Spleen (tissue), 11 donors: ENCODE measurements at regions not wholly inside any gene's neighbourhood (a gene's known extent, or its start where the extent isn't known, plus 50 kb on each side); places are given as distances from the start of the nearest gene placed in this dataset.
A peak's percentile ranks its signal among the peaks of the same experiment; 100 is the strongest.

Experiments
- DNase-seq: peaks from one replicate; pipeline ENCODE4 v3.0.0-alpha.2; 2020
- H3K27ac ChIP-seq, 8 donors: fragments of 200-600 bp; sonication (generic) in 7 of 8; 1 replicate in 4 of 8; 2 replicates in 4 of 8; pipeline versions ENCODE4 v1.5.0 to v1.8.0; 2016 to 2021; ENCODE audit warnings: inconsistent platforms in 4 of 8, mild to moderate bottlenecking in 4 of 8, moderate library complexity in 1 of 8
- H3K27me3 ChIP-seq, 7 donors: fragments of 200-600 bp; sonication (generic) in 6 of 7; replicated peaks in 1 of 7; 1 replicate in 4 of 7; 2 replicates in 3 of 7; pipeline versions ENCODE4 v1.5.0 to v1.8.0; 2016 to 2021; ENCODE audit warnings: inconsistent platforms in 3 of 7, mild to moderate bottlenecking in 1 of 7
- H3K36me3 ChIP-seq, 6 donors: fragments of 200-600 bp; sonication (generic) in 5 of 6; 1 replicate in 4 of 6; 2 replicates in 2 of 6; pipeline versions ENCODE4 v1.5.0 to v1.8.0; 2016 to 2021; ENCODE audit warnings: inconsistent platforms in 2 of 6
- H3K4me1 ChIP-seq, 6 donors: fragments of 200-600 bp; sonication (generic) in 5 of 6; 1 replicate in 3 of 6; 2 replicates in 3 of 6; pipeline versions ENCODE4 v1.5.0 to v1.8.0; 2016 to 2021; ENCODE audit warnings: inconsistent platforms in 3 of 6
- H3K4me3 ChIP-seq, 8 donors: fragments of 200-600 bp; sonication (generic) in 7 of 8; 1 replicate in 4 of 8; 2 replicates in 4 of 8; pipeline versions ENCODE4 v1.5.0 to v1.8.0; 2016 to 2021; ENCODE audit warnings: inconsistent platforms in 4 of 8, mild to moderate bottlenecking in 4 of 8, moderate library complexity in 2 of 8
- H3K9me3 ChIP-seq, 8 donors: fragments of 200-600 bp; sonication (generic) in 7 of 8; 1 replicate in 4 of 8; 2 replicates in 4 of 8; pipeline versions ENCODE4 v1.5.0 to v1.8.0; 2016 to 2021; ENCODE audit warnings: inconsistent platforms in 4 of 8
- CTCF ChIP-seq, 11 experiments: fragments of 200-600 bp in 7 of 11; fragments of 450-650 bp in 4 of 11; sonication (generic) in 4 of 11; IDR thresholded peaks in 8 of 11; conservative IDR thresholded peaks in 3 of 11; 1 replicate in 7 of 11; 2 replicates in 4 of 11; pipeline versions ENCODE4 v1.4.0 to v1.8.0; 2016 to 2021; ENCODE audit warnings: antibody characterized with exemption in 11 of 11, inconsistent platforms in 4 of 11, mild to moderate bottlenecking in 1 of 11
- POLR2A ChIP-seq, 3 donors: fragments of 450-650 bp; IDR thresholded peaks; one replicate each; pipeline ENCODE4 v1.5.1; 2017; ENCODE audit warnings: antibody characterized with exemption in 3 of 3, mild to moderate bottlenecking in 1 of 3
- POLR2AphosphoS5 ChIP-seq, 3 donors: sonication (generic); formaldehyde crosslinking; IDR thresholded peaks; one replicate each; pipeline ENCODE4 v1.5.1; 2017; ENCODE audit warnings: antibody characterized with exemption in 3 of 3
- WGBS, 5 donors: extraction: QIAGEN DNeasy Blood & Tissue Kit in 3 of 5; methylation state at CpG; one replicate each; pipeline versions ENCODE4 v1.1.5 to v1.1.7; 2013 to 2018; 5-methylcytosine and 5-hydroxymethylcytosine counted together
- intact Hi-C: fragments of 100-400 bp; cut with DNase I; formaldehyde crosslinking; loops from one replicate; pipeline ENCODE4 v1.15.0; 2023; ENCODE audit warnings: low total_unique reads
- donor health status: healthy with polysubstance abuse.
- donor health status: DM: no; HTN: no; CAD: no; lungs with moderate emphysema.
- donor health status: DM: no; HTN: no; CAD: no.
- donor health status: Bipolar disorder and iron deficiency.
- donor health status: healthy.
- donor health status: DM: no; HTN: no; CAD: no.
- donor health status: DM: yes; HTN: yes; CAD: no.

DNA sequence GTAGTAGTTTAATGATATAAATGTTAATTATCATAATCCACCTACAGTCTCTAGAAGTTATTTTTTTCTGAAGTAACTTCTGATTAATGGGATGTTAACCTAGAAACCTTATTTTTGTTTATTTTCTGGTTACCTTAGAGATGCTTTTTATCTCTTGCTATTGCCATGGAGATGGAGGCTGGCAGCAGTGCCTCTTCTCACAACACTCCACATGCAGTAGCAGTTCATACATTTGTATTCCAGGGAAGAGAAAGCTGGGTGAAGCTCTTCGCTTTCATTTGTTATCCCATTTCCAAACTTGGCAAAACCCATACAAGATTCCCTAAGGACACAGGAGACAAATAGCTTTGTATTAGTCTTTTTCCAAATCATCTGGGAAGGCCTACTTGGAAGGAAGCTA is 1794.1 kb upstream of the LRRTM1 start:
- TF ChIP-seq POLR2AphosphoS5 (IDR thresholded peaks at IDR 0.05) (no peak), POLR2A (IDR thresholded peaks at IDR 0.05) (no peak), CTCF (IDR thresholded peaks at IDR 0.05 in 8 of 11, conservative IDR thresholded peaks at IDR 0.05 in 3 of 11) (no peak)
- no peaks in the 10 kb centered on the region for H3K27me3 ChIP-seq
- H3K4me1 ChIP-seq: no peaks in the 10 kb centered on the region
- DNase-seq: no peak
- no peak overlapping the region for H3K27ac ChIP-seq
- intact Hi-C loops: no loop called here
- no peaks in the 10 kb centered on the region for H3K36me3 ChIP-seq
- WGBS, 5 donors: 86 to 97% (median 92%) methylated on average over 1 of the region's 1 CpG
- peaks cover 0 to 5% (median 0%) of the 10 kb centered on the region in 8 donors for H3K9me3 ChIP-seq
- H3K4me3 ChIP-seq: no peak overlapping the region

- TF ChIP-seq POLR2AphosphoS5 (IDR thresholded peaks at IDR 0.05) (no peak), POLR2A (IDR thresholded peaks at IDR 0.05) (no peak), CTCF (IDR thresholded peaks at IDR 0.05 in 8 of 11, conservative IDR thresholded peaks at IDR 0.05 in 3 of 11) (no peak)
- H3K9me3 ChIP-seq: peaks cover 0 to 34% (median 26%) of the 10 kb centered on the region in 8 donors
- no peaks in the 10 kb centered on the region for H3K27me3 ChIP-seq
- H3K27ac ChIP-seq: peak overlapping the region in 3 of 8 donors; percentile 12 to 43 (median 24)
- no peaks in the 10 kb centered on the region for H3K36me3 ChIP-seq
- WGBS, 5 donors: 44 to 71% (median 49%) methylated on average over 6 of the region's 6 CpGs
- intact Hi-C loops: no loop called here
- no peaks in the 10 kb centered on the region for H3K4me1 ChIP-seq
- peak overlapping the region in 2 of 8 donors; percentile 13 to 35 for H3K4me3 ChIP-seq
- DNase-seq: no peak
Observed at GRCh38 chr2:82089518-82089917, 1785.0 kb upstream of the LRRTM1 start.

DNA sequence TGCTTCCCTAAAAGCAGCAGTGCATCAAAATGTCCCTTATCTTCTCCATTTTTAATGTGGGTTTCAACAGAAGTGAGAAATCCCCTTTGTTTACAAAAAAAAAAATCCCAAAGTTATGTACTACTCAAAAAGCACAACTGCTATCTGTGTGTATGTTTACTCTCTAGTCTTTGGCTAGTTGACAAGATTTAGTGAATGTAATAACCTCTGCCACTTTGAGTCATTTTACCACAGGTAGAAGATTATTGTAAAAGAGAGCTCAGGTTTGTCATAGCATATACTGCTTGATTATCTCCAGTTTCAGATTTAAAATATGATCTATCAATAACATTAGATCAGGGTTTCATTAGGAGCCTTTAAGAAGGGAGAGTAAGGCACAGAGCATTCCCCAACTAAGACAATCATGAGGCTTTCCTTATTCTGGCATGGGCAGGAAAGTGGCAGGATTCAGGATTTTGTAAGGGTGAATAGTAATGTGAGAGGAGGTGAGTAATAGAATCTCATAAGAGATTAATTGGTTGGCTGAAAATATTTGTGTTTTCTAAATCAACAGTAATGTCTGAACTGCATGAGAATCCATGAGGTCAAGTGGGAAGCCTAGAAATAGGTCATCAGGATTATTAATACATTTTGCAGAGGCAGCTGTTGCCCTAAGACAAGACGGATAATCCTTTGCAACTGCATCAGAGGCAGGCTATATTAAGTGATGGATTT is 1780.3 kb upstream of the LRRTM1 start:
- DNase-seq: no peak
- TF ChIP-seq POLR2AphosphoS5 (IDR thresholded peaks at IDR 0.05): no peak
- TF ChIP-seq CTCF (IDR thresholded peaks at IDR 0.05 in 8 of 11, conservative IDR thresholded peaks at IDR 0.05 in 3 of 11): no peak
- no peak for TF ChIP-seq POLR2A (IDR thresholded peaks at IDR 0.05)
- 85 to 96% (median 91%) methylated on average over 1 of the region's 1 CpG for WGBS, 5 donors

DNA sequence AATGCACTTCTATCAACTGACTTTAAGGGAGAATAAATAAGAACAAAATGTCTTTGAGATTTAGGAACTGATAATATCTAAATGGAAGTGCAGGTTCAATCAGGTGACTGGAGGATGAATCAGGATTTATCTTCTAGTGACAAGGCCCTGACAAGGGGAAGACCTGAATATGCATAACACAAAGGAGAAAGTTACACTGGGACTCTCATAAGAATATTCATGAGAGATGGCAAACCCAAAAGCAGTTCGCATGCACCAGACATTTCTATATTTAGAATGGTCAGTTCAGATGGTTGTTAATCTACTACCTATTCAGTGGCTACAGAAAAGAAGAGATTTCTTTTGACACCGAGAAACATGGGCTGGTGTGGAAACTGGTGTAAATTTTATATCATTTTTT is 1771.3 kb upstream of the LRRTM1 start:
- Histone ChIP-seq H3K4me1 (no peaks in the 10 kb centered on the region), H3K4me3 (no peak overlapping the region), H3K27ac (no peak overlapping the region), H3K27me3 (no peaks in the 10 kb centered on the region), H3K9me3 (peaks cover 0 to 38% (median 14%) of the 10 kb centered on the region in 8 donors), H3K36me3 (no peaks in the 10 kb centered on the region)
- no peak for TF ChIP-seq POLR2AphosphoS5 (IDR thresholded peaks at IDR 0.05)
- TF ChIP-seq POLR2A (IDR thresholded peaks at IDR 0.05): no peak
- TF ChIP-seq CTCF (IDR thresholded peaks at IDR 0.05 in 8 of 11, conservative IDR thresholded peaks at IDR 0.05 in 3 of 11): no peak
- 79 to 96% (median 89%) methylated on average over 2 of the region's 2 CpGs for WGBS, 5 donors
- no peak for DNase-seq
- intact Hi-C loops: no loop called here

More for the DNA sequence above, 1780.3 kb upstream of the LRRTM1 start:
- Histone ChIP-seq H3K36me3 (no peaks in the 10 kb centered on the region), H3K4me1 (no peaks in the 10 kb centered on the region), H3K9me3 (peaks cover 0 to 38% (median 24%) of the 10 kb centered on the region in 8 donors), H3K27me3 (no peaks in the 10 kb centered on the region), H3K27ac (no peak overlapping the region), H3K4me3 (no peak overlapping the region)
- intact Hi-C loops: no loop called here
